DND-41 (cell line): ENCODE measurements at regions not wholly inside any gene's neighbourhood (a gene's known extent, or its start where the extent isn't known, plus 50 kb on each side); places are given as distances from the start of the nearest gene placed in this dataset.

Experiments
- EZH2 ChIP-seq: IDR thresholded peaks from 3 replicates; pipeline ENCODE4 v1.6.1; 2012; ENCODE audit warnings: borderline replicate concordance, low read depth, mild to moderate bottlenecking, moderate library complexity, low read length, inconsistent platforms; ENCODE audit not compliant: severe bottlenecking
- TF ChIP-seq, protein P1 (sequence below): IDR thresholded peaks from 2 replicates; pipeline ENCODE4 v1.5.1; 2012; ENCODE audit warnings: borderline replicate concordance, low read length, moderate library complexity, mild to moderate bottlenecking; ENCODE audit not compliant: poor library complexity, severe bottlenecking; ENCODE audit errors: extremely low read depth

DNA sequence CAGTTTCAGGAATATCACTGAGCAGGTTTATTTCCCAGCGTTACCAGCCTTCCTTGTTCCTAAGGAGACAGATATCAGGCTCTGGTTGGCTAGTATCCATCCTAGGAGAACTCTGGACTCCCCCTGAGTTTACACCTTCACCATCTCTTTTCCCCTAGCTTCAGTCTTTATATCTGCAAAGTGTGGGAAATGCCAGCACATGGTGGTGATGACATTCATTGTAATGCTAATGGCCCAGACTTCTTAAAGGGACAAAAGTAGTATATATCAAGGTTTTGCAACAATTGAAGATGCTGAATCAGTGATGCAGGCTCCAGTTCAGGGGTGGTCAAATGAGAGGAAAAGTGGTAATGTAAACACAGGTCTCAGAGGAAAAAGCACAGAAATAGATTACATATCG is 224.3 kb upstream of the SYNDIG1 start:
- TF ChIP-seq, protein P1, sequence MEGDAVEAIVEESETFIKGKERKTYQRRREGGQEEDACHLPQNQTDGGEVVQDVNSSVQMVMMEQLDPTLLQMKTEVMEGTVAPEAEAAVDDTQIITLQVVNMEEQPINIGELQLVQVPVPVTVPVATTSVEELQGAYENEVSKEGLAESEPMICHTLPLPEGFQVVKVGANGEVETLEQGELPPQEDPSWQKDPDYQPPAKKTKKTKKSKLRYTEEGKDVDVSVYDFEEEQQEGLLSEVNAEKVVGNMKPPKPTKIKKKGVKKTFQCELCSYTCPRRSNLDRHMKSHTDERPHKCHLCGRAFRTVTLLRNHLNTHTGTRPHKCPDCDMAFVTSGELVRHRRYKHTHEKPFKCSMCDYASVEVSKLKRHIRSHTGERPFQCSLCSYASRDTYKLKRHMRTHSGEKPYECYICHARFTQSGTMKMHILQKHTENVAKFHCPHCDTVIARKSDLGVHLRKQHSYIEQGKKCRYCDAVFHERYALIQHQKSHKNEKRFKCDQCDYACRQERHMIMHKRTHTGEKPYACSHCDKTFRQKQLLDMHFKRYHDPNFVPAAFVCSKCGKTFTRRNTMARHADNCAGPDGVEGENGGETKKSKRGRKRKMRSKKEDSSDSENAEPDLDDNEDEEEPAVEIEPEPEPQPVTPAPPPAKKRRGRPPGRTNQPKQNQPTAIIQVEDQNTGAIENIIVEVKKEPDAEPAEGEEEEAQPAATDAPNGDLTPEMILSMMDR, result no peak
- TF ChIP-seq EZH2, result no peak
